ENCODE measurements at regions not wholly inside any gene's neighbourhood (a gene's known extent, or its start where the extent isn't known, plus 50 kb on each side); places are given as distances from the start of the nearest gene placed in this dataset.
A peak's percentile ranks its signal among the peaks of the same experiment; 100 is the strongest.

- no peaks in the 10 kb centered on the region for H3K36me3 ChIP-seq
- TF ChIP-seq, protein P1, sequence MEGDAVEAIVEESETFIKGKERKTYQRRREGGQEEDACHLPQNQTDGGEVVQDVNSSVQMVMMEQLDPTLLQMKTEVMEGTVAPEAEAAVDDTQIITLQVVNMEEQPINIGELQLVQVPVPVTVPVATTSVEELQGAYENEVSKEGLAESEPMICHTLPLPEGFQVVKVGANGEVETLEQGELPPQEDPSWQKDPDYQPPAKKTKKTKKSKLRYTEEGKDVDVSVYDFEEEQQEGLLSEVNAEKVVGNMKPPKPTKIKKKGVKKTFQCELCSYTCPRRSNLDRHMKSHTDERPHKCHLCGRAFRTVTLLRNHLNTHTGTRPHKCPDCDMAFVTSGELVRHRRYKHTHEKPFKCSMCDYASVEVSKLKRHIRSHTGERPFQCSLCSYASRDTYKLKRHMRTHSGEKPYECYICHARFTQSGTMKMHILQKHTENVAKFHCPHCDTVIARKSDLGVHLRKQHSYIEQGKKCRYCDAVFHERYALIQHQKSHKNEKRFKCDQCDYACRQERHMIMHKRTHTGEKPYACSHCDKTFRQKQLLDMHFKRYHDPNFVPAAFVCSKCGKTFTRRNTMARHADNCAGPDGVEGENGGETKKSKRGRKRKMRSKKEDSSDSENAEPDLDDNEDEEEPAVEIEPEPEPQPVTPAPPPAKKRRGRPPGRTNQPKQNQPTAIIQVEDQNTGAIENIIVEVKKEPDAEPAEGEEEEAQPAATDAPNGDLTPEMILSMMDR (IDR thresholded peaks at IDR 0.05): no peak
- TF ChIP-seq POLR2A (IDR thresholded peaks at IDR 0.05): no peak
- no peak for TF ChIP-seq POLR2AphosphoS5 (IDR thresholded peaks at IDR 0.05)
- DNase-seq (ENCODE audit: low spot score): no peak
- no peak overlapping the region for H3K4me3 ChIP-seq
- H3K27ac ChIP-seq: peak overlapping the region; percentile 57 to 66
- H3K4me1 ChIP-seq (replicated peaks): no peaks in the 10 kb centered on the region
- no peaks in the 10 kb centered on the region for H3K27me3 ChIP-seq (replicated peaks; ENCODE audit: insufficient read depth)
- 26% methylated on average over 2 of the region's 2 CpGs for WGBS
- no peaks in the 10 kb centered on the region for H3K9me3 ChIP-seq
- intact Hi-C loops (cut with DNase I): loop anchor here (5.0 kb wide), 1 partner anchor 106 kb away; no protein-coding TSS in a partner anchor
Observed at GRCh38 chrX:65596270-65597034, 61.9 kb upstream of the LAS1L start.

DNA sequence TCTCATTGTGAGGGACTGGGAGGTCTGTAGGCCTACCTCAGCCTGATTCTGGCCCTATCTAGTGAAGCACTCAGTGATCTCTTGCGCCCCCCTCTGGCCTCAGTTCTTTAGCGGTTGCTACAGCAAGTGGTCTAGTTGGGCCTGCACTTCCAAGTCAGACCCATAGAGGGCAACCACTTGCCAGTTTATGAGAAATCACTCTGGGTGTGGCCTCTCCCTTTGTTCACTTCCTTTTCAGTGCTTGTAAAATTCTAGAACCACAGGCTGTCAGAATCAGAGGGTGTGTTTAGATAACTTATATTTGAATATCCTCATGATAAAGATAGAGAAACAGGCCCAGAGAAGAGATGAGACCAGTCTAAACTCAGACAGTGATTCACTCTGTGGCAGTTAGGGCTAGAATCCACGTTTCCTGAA lies 60.9 kb upstream of the LAS1L start:
- WGBS: 4% methylated on average over 3 of the region's 3 CpGs
- TF ChIP-seq POLR2AphosphoS5 (IDR thresholded peaks at IDR 0.05) (peak; percentile 86), POLR2A (IDR thresholded peaks at IDR 0.05) (no peak)
- TF ChIP-seq, protein P1 (IDR thresholded peaks at IDR 0.05): peak; percentile 77 to 96 (median 90)
- H3K4me3 ChIP-seq: no peak overlapping the region
- H3K4me1 ChIP-seq (replicated peaks): no peaks in the 10 kb centered on the region
- H3K27me3 ChIP-seq (replicated peaks; ENCODE audit: insufficient read depth): no peaks in the 10 kb centered on the region
- peak; percentile 88 for DNase-seq (ENCODE audit: low spot score)
- peak overlapping the region; percentile 57 to 66 for H3K27ac ChIP-seq
- no peaks in the 10 kb centered on the region for H3K36me3 ChIP-seq
- no peaks in the 10 kb centered on the region for H3K9me3 ChIP-seq
- intact Hi-C loops (cut with DNase I): loop anchor here (5.0 kb wide), 1 partner anchor 107 kb away; no protein-coding TSS in a partner anchor

DNA sequence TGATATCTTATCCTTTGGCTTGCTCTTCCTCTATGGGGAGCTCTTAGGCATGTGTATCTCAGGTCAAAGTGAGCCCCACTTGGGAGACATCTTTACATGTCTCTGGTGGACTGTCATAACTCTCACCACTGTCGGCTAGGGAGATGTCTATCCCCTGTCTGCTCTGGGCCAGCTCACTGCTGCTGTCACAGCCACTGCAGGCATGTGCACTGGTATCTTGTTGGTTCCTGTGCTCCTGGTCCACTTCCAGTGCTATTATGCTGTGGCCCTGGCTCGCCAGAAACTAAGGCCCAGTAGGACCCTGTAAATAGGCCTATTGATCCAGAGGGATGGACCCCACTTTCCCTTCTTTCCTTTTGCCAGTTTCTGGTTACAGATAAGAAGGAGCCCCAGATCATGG lies 56.6 kb upstream of the LAS1L start:
- Histone ChIP-seq H3K27me3 (replicated peaks; ENCODE audit: insufficient read depth) (no peaks in the 10 kb centered on the region), H3K36me3 (no peaks in the 10 kb centered on the region), H3K4me3 (no peak overlapping the region), H3K27ac (no peak overlapping the region), H3K4me1 (replicated peaks) (no peaks in the 10 kb centered on the region), H3K9me3 (no peaks in the 10 kb centered on the region)
- no peak for DNase-seq (ENCODE audit: low spot score)
- TF ChIP-seq POLR2AphosphoS5 (IDR thresholded peaks at IDR 0.05) (no peak), POLR2A (IDR thresholded peaks at IDR 0.05) (no peak)
- TF ChIP-seq, protein P1 (IDR thresholded peaks at IDR 0.05): no peak
- 100% methylated on average over 1 of the region's 2 CpGs for WGBS
- intact Hi-C loops (cut with DNase I): no loop called here

DNA sequence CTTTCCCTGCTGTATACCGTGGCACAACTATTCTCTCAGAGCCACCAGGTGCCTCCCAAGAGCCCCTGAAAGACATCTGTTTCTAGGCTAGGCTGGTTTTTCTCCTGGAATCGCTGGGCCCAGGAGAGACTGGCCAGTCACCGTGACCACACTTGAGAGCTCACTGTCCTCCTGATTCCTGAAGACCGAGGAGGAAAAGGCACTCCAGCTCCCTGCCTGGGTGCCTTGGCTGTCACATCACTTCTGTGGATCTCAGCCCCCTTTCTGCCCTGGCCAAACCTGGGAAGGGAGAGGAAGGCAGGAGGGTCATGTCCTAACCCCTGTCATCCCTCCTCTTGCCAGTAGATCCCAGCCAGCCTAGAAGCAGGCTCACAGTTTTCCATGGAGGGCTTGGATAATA lies 54.7 kb upstream of the LAS1L start:
- no peaks in the 10 kb centered on the region for H3K4me1 ChIP-seq (replicated peaks)
- no peaks in the 10 kb centered on the region for H3K27me3 ChIP-seq (replicated peaks; ENCODE audit: insufficient read depth)
- intact Hi-C loops (cut with DNase I): no loop called here
- TF ChIP-seq POLR2AphosphoS5 (IDR thresholded peaks at IDR 0.05) (no peak), POLR2A (IDR thresholded peaks at IDR 0.05) (no peak)
- TF ChIP-seq, protein P1 (IDR thresholded peaks at IDR 0.05): no peak
- no peak for DNase-seq (ENCODE audit: low spot score)
- no peak overlapping the region for H3K4me3 ChIP-seq
- no peak overlapping the region for H3K27ac ChIP-seq
- 55% methylated on average over 4 of the region's 4 CpGs for WGBS
- H3K36me3 ChIP-seq: no peaks in the 10 kb centered on the region
- no peaks in the 10 kb centered on the region for H3K9me3 ChIP-seq

DNA sequence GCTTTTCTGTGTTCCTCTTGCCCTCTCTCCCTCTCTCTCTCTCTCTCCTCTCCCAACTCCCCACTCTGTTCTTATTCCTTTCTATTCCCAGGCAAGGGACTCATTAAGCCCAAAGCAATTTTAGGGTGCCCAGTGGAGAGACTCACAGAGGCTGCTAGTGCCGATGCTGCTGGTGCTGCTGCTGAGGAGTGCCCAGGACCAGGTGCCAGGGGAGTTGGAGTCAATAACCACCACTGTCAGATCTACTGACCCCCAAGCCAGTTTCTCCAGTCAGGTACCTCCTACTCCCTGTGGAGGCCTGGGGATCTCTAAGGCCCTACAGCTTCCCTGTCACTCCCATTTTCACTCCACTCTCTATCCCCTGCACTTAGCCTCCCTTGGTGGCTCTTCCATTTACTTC lies 54.2 kb upstream of the LAS1L start:
- Histone ChIP-seq H3K4me3 (no peak overlapping the region), H3K27ac (no peak overlapping the region), H3K9me3 (no peaks in the 10 kb centered on the region), H3K27me3 (replicated peaks; ENCODE audit: insufficient read depth) (no peaks in the 10 kb centered on the region), H3K36me3 (no peaks in the 10 kb centered on the region), H3K4me1 (replicated peaks) (no peaks in the 10 kb centered on the region)
- DNase-seq (ENCODE audit: low spot score): no peak
- TF ChIP-seq POLR2AphosphoS5 (IDR thresholded peaks at IDR 0.05) (no peak), POLR2A (IDR thresholded peaks at IDR 0.05) (no peak)
- TF ChIP-seq, protein P1 (IDR thresholded peaks at IDR 0.05): no peak
- WGBS: 77% methylated on average over 1 of the region's 1 CpG
- intact Hi-C loops (cut with DNase I): no loop called here
